ENCODE measurements at regions not wholly inside any gene's neighbourhood (a gene's known extent, or its start where the extent isn't known, plus 50 kb on each side); places are given as distances from the start of the nearest gene placed in this dataset.

DNA sequence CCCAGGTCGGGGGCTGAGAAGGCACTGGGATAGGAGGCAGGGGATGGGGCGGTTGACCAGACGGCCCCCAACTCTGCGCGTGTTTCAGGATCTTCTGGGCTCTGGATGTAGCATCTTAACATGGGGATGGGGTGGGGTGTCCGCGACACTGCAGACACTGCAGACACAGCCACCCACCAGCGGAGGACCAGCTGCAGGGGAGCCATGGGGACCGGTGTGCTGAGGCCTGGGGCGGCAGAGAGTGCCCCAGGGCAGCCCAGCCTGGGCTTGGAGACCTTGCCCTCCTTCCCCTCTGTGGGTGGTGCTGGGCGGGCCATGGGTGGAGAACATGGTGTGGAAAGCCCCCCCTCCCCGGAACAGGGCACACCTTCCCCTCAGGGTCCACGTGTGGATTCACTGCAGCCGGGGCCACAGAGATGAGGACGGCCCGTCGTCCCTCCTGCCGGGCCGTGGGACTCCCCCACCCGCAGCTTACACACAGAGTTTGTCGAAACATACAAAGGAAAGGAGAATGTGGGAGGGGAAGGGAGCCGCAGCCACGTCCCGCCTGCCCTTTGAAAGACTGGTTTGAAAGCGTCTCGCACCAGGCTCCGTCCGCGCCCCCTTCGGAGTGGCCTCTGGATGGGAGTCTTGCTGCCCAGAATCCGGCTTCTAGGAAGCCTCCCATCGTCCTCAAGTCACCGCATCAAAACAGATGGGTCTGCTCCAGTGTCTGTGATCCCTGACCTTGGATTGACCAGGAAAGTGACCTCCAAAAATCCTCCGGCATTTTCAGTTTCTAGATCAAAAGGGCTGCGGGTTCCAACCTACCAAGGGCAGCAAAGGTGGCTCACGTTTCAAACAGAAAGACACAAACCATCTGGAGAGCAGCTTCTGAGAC lies 91.5 kb upstream of the TCERG1L start:
- intact Hi-C loops (cut with DNase I) = no loop called here

DNA sequence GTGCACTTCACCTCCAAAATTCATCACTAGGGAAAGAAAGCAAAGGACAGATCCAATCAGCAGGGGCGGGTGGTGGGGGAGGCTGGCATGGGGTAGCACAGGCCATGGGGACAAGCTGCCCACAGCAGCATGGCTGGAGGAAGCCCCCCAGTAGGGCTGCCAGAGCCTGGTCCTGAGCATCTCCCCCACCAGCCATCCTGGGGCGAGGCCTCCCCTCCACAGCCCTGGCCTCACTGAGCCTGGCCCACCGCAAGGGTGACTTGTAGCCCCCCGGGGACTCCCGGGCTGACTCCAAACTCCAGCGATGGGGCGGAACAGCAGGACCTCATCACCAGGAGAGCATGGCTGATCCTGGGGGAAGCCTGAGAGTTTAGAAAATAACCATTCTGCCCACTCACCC lies 92.4 kb upstream of the TCERG1L start:
- Histone ChIP-seq H3K4me3 (no peak overlapping the region), H3K36me3 (no peaks in the 10 kb centered on the region), H3K27ac (no peak overlapping the region), H3K27me3 (replicated peaks; ENCODE audit: insufficient read depth) (peaks cover 2% of the 10 kb centered on the region), H3K4me1 (replicated peaks) (no peaks in the 10 kb centered on the region), H3K9me3 (no peaks in the 10 kb centered on the region)
- DNase-seq (ENCODE audit: low spot score) = no peak
- intact Hi-C loops (cut with DNase I) = no loop called here
- TF ChIP-seq POLR2AphosphoS5 (IDR thresholded peaks at IDR 0.05) = no peak
- no peak for TF ChIP-seq POLR2A (IDR thresholded peaks at IDR 0.05)
- TF ChIP-seq, protein P1, sequence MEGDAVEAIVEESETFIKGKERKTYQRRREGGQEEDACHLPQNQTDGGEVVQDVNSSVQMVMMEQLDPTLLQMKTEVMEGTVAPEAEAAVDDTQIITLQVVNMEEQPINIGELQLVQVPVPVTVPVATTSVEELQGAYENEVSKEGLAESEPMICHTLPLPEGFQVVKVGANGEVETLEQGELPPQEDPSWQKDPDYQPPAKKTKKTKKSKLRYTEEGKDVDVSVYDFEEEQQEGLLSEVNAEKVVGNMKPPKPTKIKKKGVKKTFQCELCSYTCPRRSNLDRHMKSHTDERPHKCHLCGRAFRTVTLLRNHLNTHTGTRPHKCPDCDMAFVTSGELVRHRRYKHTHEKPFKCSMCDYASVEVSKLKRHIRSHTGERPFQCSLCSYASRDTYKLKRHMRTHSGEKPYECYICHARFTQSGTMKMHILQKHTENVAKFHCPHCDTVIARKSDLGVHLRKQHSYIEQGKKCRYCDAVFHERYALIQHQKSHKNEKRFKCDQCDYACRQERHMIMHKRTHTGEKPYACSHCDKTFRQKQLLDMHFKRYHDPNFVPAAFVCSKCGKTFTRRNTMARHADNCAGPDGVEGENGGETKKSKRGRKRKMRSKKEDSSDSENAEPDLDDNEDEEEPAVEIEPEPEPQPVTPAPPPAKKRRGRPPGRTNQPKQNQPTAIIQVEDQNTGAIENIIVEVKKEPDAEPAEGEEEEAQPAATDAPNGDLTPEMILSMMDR (IDR thresholded peaks at IDR 0.05) = no peak
- 75% methylated on average over 7 of the region's 7 CpGs for WGBS

More for the DNA sequence above, 91.5 kb upstream of the TCERG1L start:
- no peak for TF ChIP-seq POLR2A (IDR thresholded peaks at IDR 0.05)
- no peak for TF ChIP-seq POLR2AphosphoS5 (IDR thresholded peaks at IDR 0.05)
- TF ChIP-seq, protein P1 (IDR thresholded peaks at IDR 0.05) = no peak
- H3K9me3 ChIP-seq = no peaks in the 10 kb centered on the region
- H3K4me1 ChIP-seq (replicated peaks) = no peaks in the 10 kb centered on the region
- no peak for DNase-seq (ENCODE audit: low spot score)
- peaks cover 2% of the 10 kb centered on the region for H3K27me3 ChIP-seq (replicated peaks; ENCODE audit: insufficient read depth)
- H3K36me3 ChIP-seq = no peaks in the 10 kb centered on the region
- H3K27ac ChIP-seq = no peak overlapping the region
- 75% methylated on average over 35 of the region's 36 CpGs for WGBS
- H3K4me3 ChIP-seq = no peak overlapping the region

DNA sequence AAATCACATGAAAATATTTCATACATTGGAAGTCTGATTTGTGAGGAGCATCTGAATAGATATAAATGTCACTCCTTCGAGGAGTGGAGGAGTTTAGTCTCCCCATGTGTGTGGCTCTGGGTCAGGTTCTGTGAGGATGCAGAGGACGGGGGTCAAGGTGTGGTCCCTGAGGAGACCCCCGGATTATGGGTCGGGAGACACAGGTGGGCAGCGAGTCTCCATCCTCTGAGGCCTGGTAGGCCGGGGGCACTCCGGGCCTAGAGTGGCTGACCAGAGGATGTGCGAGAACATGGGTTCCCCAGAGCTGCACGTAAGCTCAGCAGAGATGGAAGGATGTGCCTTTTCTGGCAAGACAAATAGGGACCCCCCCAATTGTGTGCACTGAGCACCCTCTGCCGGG lies 93.4 kb upstream of the TCERG1L start:
- TF ChIP-seq, protein P1 (IDR thresholded peaks at IDR 0.05) = no peak
- TF ChIP-seq POLR2A (IDR thresholded peaks at IDR 0.05) = no peak
- TF ChIP-seq POLR2AphosphoS5 (IDR thresholded peaks at IDR 0.05) = no peak
- no peak overlapping the region for H3K4me3 ChIP-seq
- H3K27ac ChIP-seq = no peak overlapping the region
- intact Hi-C loops (cut with DNase I) = no loop called here
- H3K9me3 ChIP-seq = no peaks in the 10 kb centered on the region
- no peaks in the 10 kb centered on the region for H3K36me3 ChIP-seq
- peaks cover 2% of the 10 kb centered on the region for H3K27me3 ChIP-seq (replicated peaks; ENCODE audit: insufficient read depth)
- 93% methylated on average over 10 of the region's 10 CpGs for WGBS
- H3K4me1 ChIP-seq (replicated peaks) = no peaks in the 10 kb centered on the region
- no peak for DNase-seq (ENCODE audit: low spot score)

DNA sequence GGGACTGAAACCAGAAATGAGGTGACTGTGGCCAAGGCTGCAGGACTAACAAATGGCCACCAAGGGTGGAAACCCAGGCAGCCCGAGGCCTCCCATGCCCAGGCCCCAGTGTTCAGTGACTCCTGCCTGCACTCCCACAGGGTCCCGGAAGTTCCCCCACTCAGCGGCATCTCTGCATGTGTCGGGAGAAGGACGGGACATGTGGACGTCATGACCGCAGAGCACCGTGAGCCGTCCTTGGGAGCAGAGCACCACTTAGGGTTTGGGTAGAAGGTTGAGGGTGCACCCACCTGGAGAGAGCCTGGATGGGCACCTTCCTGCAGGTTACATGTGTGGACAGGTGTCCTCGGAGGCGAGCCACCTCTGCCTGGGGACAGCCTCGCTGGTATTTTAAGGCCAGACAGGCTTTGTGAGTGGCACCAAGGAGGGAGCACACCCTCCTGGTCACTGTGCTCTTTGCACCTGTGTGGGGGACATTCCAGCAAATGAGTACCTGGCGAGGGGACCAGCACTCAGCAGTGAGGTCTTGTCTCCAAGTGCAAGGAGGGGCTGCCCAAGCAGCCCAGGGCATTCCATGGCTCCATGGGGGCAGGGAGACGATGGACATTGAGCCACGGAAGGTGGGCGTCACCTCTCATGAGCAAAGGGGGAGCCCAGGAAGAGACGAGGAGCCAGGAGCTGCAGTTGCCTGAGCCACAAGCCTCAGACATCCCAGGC lies 95.3 kb upstream of the TCERG1L start:
- Histone ChIP-seq H3K27ac (no peak overlapping the region), H3K36me3 (no peaks in the 10 kb centered on the region), H3K9me3 (no peaks in the 10 kb centered on the region), H3K4me1 (replicated peaks) (no peaks in the 10 kb centered on the region), H3K4me3 (no peak overlapping the region), H3K27me3 (replicated peaks; ENCODE audit: insufficient read depth) (no peaks in the 10 kb centered on the region)
- TF ChIP-seq POLR2A (IDR thresholded peaks at IDR 0.05) (no peak), POLR2AphosphoS5 (IDR thresholded peaks at IDR 0.05) (no peak)
- TF ChIP-seq, protein P1 (IDR thresholded peaks at IDR 0.05) = no peak
- intact Hi-C loops (cut with DNase I) = no loop called here
- DNase-seq (ENCODE audit: low spot score) = no peak
- 89% methylated on average over 17 of the region's 17 CpGs for WGBS
